SK-N-SH (cell line): ENCODE measurements at regions not wholly inside any gene's neighbourhood (a gene's known extent, or its start where the extent isn't known, plus 50 kb on each side); places are given as distances from the start of the nearest gene placed in this dataset.

Source experiments
- CTCF ChIA-PET: fragments of 300-600, 350-600 bp; formaldehyde crosslinking; extraction: SDS; loops from one replicate; lab custom pipeline; 2021; lab: Yijun Ruan, JAX
- POLR2A ChIA-PET: fragments of 350-600 bp; sonication (Branson Sonifier 250); formaldehyde crosslinking; extraction: SDS; loops from one replicate; lab custom pipeline; 2020; ENCODE audit warnings: antibody characterized with exemption, inconsistent platforms; lab: Yijun Ruan, JAX
- DNase-seq: peaks from one replicate; pipeline ENCODE4 v3.0.0; 2012
- H2AFZ ChIP-seq: fragments of 200-600 bp; sonication (generic); 2 replicates; pipeline ENCODE4 v1.8.1; 2016; ENCODE audit warnings: antibody characterized with exemption, mild to moderate bottlenecking, low read depth
- H3F3A ChIP-seq: fragments of 200-600 bp; sonication (generic); replicated peaks from 2 replicates; pipeline ENCODE3; 2016; ENCODE audit warnings: antibody characterized with exemption, mild to moderate bottlenecking; ENCODE audit not compliant: insufficient read depth
- H3K27ac ChIP-seq, 2 experiments: fragments of 200-500 bp in 1 of 2; fragments of 200-600 bp in 1 of 2; sonication (Bioruptor generic) in 1 of 2; sonication (generic), shearing (Covaris generic) in 1 of 2; 2 replicates each; pipeline versions ENCODE4 v1.5.1 to v1.6.1; 2014 to 2016; ENCODE audit warnings: low read depth in 2 of 2, inconsistent platforms in 1 of 2, low read length in 1 of 2, mild to moderate bottlenecking in 1 of 2, mixed read lengths in 1 of 2
- H3K27me3 ChIP-seq: fragments of 200-600 bp; sonication (generic), shearing (Covaris generic); 2 replicates; pipeline ENCODE4 v1.6.1; 2016; ENCODE audit warnings: mixed run types; ENCODE audit not compliant: insufficient read depth
- H3K36me3 ChIP-seq, 2 experiments: fragments of 200-500 bp in 1 of 2; fragments of 200-600 bp in 1 of 2; sonication (Bioruptor generic) in 1 of 2; sonication (generic) in 1 of 2; replicated peaks in 1 of 2; 2 replicates each; pipeline versions ENCODE3 to v1.5.1; 2014 to 2016; ENCODE audit warnings: low read length in 1 of 2, mild to moderate bottlenecking in 1 of 2; ENCODE audit not compliant: insufficient read depth in 2 of 2, control insufficient read depth in 1 of 2
- H3K4me1 ChIP-seq, 2 experiments: fragments of 200-500 bp in 1 of 2; fragments of 200-600 bp in 1 of 2; sonication (Bioruptor generic) in 1 of 2; sonication (generic), shearing (Covaris generic) in 1 of 2; 2 replicates each; pipeline versions ENCODE4 v1.5.1 to v1.6.1; 2014 to 2016; ENCODE audit warnings: low read depth in 1 of 2, low read length in 1 of 2, mixed run types in 1 of 2; ENCODE audit not compliant: insufficient read depth in 2 of 2, control insufficient read depth in 1 of 2
- H3K4me2 ChIP-seq: fragments of 200-600 bp; sonication (generic), shearing (Covaris generic); 2 replicates; pipeline ENCODE4 v1.6.1; 2017; ENCODE audit warnings: mixed run types
- H3K4me3 ChIP-seq, 2 experiments: fragments of 200-500 bp in 1 of 2; fragments of 200-600 bp in 1 of 2; sonication (Bioruptor generic) in 1 of 2; sonication (generic), shearing (Covaris generic) in 1 of 2; 2 replicates each; pipeline versions ENCODE4 v1.5.1 to v1.8.1; 2014 to 2016; ENCODE audit warnings: low read depth in 2 of 2, inconsistent platforms in 1 of 2, low read length in 1 of 2, mild to moderate bottlenecking in 1 of 2, mixed read lengths in 1 of 2, moderate library complexity in 1 of 2
- H3K79me2 ChIP-seq: fragments of 200-600 bp; sonication (generic); 2 replicates; pipeline ENCODE4 v1.8.1; 2017; ENCODE audit warnings: mild to moderate bottlenecking; ENCODE audit not compliant: insufficient read depth
- H3K9ac ChIP-seq: fragments of 200-600 bp; sonication (generic); 2 replicates; pipeline ENCODE4 v1.6.1; 2017; ENCODE audit warnings: mixed run types
- H3K9me2 ChIP-seq: fragments of 200-600 bp; sonication (generic); 2 replicates; pipeline ENCODE4 v1.6.1; 2017; ENCODE audit warnings: mixed run types
- H3K9me3 ChIP-seq: fragments of 200-600 bp; sonication (generic); 2 replicates; pipeline ENCODE4 v1.6.1; 2017; ENCODE audit warnings: mixed run types, mild to moderate bottlenecking, moderate library complexity
- H4K20me1 ChIP-seq: fragments of 200-600 bp; sonication (generic); 2 replicates; pipeline ENCODE4 v1.6.1; 2017; ENCODE audit warnings: mild to moderate bottlenecking, mixed run types; ENCODE audit not compliant: insufficient read depth
- CHD2 ChIP-seq: fragments of 150-350 bp; IDR thresholded peaks from 2 replicates; pipeline ENCODE4 v1.6.1; 2018; ENCODE audit warnings: low read length; ENCODE audit not compliant: partially characterized antibody
- ELF1 ChIP-seq: IDR thresholded peaks from 2 replicates; pipeline ENCODE4 v1.4.0; 2012
- EP300 ChIP-seq, 2 experiments: IDR thresholded peaks; 2 replicates each; pipeline versions ENCODE4 v1.4.0 to v1.6.1; 2012; ENCODE audit warnings: borderline replicate concordance in 1 of 2, low read depth in 1 of 2, low read length in 1 of 2
- FOSL2 ChIP-seq: IDR thresholded peaks from 2 replicates; pipeline ENCODE4 v1.4.0; 2012; ENCODE audit warnings: low read depth, mild to moderate bottlenecking, moderate library complexity, borderline replicate concordance
- FOXJ3 ChIP-seq: sonication (generic); formaldehyde crosslinking; IDR thresholded peaks from 2 replicates; pipeline ENCODE4 v1.5.1; 2020; ENCODE audit warnings: mild to moderate bottlenecking, missing genetic modification reagents
- FOXM1 ChIP-seq: IDR thresholded peaks from 2 replicates; pipeline ENCODE4 v1.4.0; 2012; ENCODE audit warnings: low read depth, mild to moderate bottlenecking
- IRF3 ChIP-seq: fragments of 150-350 bp; IDR thresholded peaks from 2 replicates; pipeline ENCODE4 v1.6.1; 2016; ENCODE audit warnings: mild to moderate bottlenecking, low read depth, low read length
- JUND ChIP-seq: IDR thresholded peaks from 2 replicates; pipeline ENCODE4 v1.4.0; 2012
- MXI1 ChIP-seq: IDR thresholded peaks from 2 replicates; pipeline ENCODE4 v1.6.1; 2012; ENCODE audit warnings: mild to moderate bottlenecking, low read depth, low read length, improper control_type of control experiment
- NFIC ChIP-seq: IDR thresholded peaks from 2 replicates; pipeline ENCODE4 v1.4.0; 2012; ENCODE audit warnings: borderline replicate concordance
- NRF1 ChIP-seq: IDR thresholded peaks from 2 replicates; pipeline ENCODE4 v1.6.1; 2012; ENCODE audit warnings: low read depth, mild to moderate bottlenecking, low read length
- POLR2AphosphoS5 ChIP-seq: IDR thresholded peaks from 2 replicates; pipeline ENCODE4 v1.6.1; 2012; ENCODE audit warnings: low read depth, low read length
- TCF12 ChIP-seq: IDR thresholded peaks from 2 replicates; pipeline ENCODE4 v1.4.0; 2012
- WGBS: methylation state at CpG from one replicate; pipeline ENCODE4 v1.1.6; 2017; ENCODE audit warnings: low lambda C conversion rate; 5-methylcytosine and 5-hydroxymethylcytosine counted together
- TF ChIP-seq, protein P1 (sequence below): fragments of 200-600 bp; sonication (generic); IDR thresholded peaks from 2 replicates; pipeline ENCODE4 v1.6.1; 2017; ENCODE audit warnings: antibody characterized with exemption, mild to moderate bottlenecking, moderate library complexity
- TF ChIP-seq, protein P2 (sequence below): IDR thresholded peaks from 2 replicates; pipeline ENCODE4 v1.4.0; 2012; ENCODE audit warnings: low read depth, borderline replicate concordance

GRCh38 chr3:194245975-194246561, 105.1 kb downstream of the CPN2 start (continued):
- TF ChIP-seq EP300 (IDR thresholded peaks at IDR 0.05; ENCODE audit: borderline replicate concordance in 1 of 2, low read depth in 1 of 2, low read length in 1 of 2) (no peak), MXI1 (no peak), CHD2 (no peak), IRF3 (no peak)
- TF ChIP-seq, protein P1, sequence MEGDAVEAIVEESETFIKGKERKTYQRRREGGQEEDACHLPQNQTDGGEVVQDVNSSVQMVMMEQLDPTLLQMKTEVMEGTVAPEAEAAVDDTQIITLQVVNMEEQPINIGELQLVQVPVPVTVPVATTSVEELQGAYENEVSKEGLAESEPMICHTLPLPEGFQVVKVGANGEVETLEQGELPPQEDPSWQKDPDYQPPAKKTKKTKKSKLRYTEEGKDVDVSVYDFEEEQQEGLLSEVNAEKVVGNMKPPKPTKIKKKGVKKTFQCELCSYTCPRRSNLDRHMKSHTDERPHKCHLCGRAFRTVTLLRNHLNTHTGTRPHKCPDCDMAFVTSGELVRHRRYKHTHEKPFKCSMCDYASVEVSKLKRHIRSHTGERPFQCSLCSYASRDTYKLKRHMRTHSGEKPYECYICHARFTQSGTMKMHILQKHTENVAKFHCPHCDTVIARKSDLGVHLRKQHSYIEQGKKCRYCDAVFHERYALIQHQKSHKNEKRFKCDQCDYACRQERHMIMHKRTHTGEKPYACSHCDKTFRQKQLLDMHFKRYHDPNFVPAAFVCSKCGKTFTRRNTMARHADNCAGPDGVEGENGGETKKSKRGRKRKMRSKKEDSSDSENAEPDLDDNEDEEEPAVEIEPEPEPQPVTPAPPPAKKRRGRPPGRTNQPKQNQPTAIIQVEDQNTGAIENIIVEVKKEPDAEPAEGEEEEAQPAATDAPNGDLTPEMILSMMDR, result no peak
- TF ChIP-seq, protein P2, sequence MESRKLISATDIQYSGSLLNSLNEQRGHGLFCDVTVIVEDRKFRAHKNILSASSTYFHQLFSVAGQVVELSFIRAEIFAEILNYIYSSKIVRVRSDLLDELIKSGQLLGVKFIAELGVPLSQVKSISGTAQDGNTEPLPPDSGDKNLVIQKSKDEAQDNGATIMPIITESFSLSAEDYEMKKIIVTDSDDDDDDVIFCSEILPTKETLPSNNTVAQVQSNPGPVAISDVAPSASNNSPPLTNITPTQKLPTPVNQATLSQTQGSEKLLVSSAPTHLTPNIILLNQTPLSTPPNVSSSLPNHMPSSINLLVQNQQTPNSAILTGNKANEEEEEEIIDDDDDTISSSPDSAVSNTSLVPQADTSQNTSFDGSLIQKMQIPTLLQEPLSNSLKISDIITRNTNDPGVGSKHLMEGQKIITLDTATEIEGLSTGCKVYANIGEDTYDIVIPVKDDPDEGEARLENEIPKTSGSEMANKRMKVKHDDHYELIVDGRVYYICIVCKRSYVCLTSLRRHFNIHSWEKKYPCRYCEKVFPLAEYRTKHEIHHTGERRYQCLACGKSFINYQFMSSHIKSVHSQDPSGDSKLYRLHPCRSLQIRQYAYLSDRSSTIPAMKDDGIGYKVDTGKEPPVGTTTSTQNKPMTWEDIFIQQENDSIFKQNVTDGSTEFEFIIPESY, result no peak

DNA sequence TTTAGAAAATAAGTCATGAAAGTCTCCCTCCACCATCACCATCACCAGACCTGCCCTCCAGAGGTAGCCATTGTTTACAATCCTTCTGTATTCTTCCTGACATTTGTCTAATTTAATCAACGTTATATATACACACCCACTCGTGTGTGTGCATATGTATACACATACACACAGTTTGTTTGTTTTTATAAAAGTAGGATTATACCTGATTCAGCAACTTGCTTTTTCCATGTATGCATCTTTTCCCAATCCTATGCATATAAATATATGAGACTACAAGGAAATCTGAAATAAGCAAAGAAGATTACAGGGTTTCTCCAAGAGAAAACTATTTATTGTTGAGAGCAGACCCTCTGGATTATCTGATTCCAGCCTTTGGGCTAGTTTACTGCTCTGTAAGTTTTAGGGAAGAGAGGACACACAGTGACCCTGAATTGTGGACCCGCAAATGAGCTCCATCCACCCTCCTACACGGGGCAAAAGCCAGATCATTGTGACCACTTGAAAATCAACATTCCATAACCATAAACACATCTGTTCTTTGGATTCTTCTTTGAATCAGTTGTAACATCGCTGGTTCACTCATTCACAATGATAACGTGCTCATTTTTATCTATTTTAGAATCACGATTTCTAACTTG, 104.3 kb downstream of the CPN2 start:
- no peaks in the 10 kb centered on the region for H4K20me1 ChIP-seq
- TF ChIP-seq TCF12, result no peak
- TF ChIP-seq, all 33 proteins: peak for 0
- Histone ChIP-seq H2AFZ (no peak overlapping the region), H3K9ac (no peak overlapping the region), H3K9me2 (no peaks in the 10 kb centered on the region), H3K9me3 (no peaks in the 10 kb centered on the region), H3K79me2 (no peaks in the 10 kb centered on the region), H3K4me2 (no peak overlapping the region), H3K27me3 (peaks cover 20% of the 10 kb centered on the region), H3K4me1 (peaks cover 0 to 45% of the 10 kb centered on the region in 2 experiments; a peak in 3 of 4 replicates), H3K36me3 (no peaks in the 10 kb centered on the region), H3F3A (no peaks in the 10 kb centered on the region), H3K27ac (no peak overlapping the region), H3K4me3 (no peak overlapping the region)
- no peak for DNase-seq
- WGBS, result 80% methylated on average over 7 of the region's 7 CpGs
- CTCF ChIA-PET, result interaction anchor here (1.3 to 2.0 kb wide), 3 partner anchors 69 to 148 kb away, joined by 3 to 4 read pairs (median 4); no protein-coding TSS in a partner anchor
- POLR2A ChIA-PET, result no interaction called here

DNA sequence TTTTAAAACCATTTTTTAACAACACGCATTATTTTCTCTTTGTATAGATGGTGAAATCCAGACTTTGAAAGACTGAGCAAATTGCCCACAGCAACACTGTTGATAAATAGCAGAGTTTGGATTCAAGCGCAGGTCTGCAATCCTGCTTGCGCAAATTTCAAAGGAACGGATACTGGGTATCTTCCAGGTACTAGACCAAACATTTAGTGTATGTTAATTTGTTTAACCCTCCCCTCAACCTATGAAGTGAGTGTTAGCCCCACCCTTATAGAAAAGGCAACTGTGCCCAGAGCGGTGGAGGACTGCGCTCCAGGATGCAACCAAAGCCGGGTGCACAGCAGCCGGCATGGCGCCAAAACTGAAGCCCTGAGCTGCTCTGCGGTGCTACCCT, 103.8 kb downstream of the CPN2 start:
- TF ChIP-seq IRF3, result no peak
- no peak for TF ChIP-seq JUND
- TF ChIP-seq FOXJ3 (CRISPR knock-in tag), result no peak
- no peak for TF ChIP-seq NFIC
- TF ChIP-seq POLR2AphosphoS5, result no peak
- TF ChIP-seq FOSL2, result no peak
- no peak for TF ChIP-seq NRF1
- no peak for TF ChIP-seq ELF1
- TF ChIP-seq FOXM1, result no peak
- no peaks in the 10 kb centered on the region for H3K9me3 ChIP-seq
- H2AFZ ChIP-seq, result no peak overlapping the region
- H3K4me2 ChIP-seq, result no peak overlapping the region
- H3K4me3 ChIP-seq, result no peak overlapping the region
- 94% methylated on average over 10 of the region's 10 CpGs for WGBS
- H3K9ac ChIP-seq, result no peak overlapping the region
- no peaks in the 10 kb centered on the region for H3F3A ChIP-seq
- ChIA-PET POLR2A (interaction anchor here (0.6 kb wide), 1 partner anchor 17 kb away, joined by 5 read pairs; no protein-coding TSS in a partner anchor), CTCF (interaction anchor here (1.3 to 2.0 kb wide), 2 partner anchors 76 to 148 kb away, joined by 3 to 4 read pairs; no protein-coding TSS in a partner anchor)
- no peaks in the 10 kb centered on the region for H3K9me2 ChIP-seq
- DNase-seq, result no peak
- peaks cover 20% of the 10 kb centered on the region for H3K27me3 ChIP-seq
- no peaks in the 10 kb centered on the region for H3K79me2 ChIP-seq
- no peaks in the 10 kb centered on the region for H3K36me3 ChIP-seq
- peaks cover 0 to 51% of the 10 kb centered on the region in 2 experiments; a peak in 3 of 4 replicates for H3K4me1 ChIP-seq
- H4K20me1 ChIP-seq, result no peaks in the 10 kb centered on the region
- no peak overlapping the region for H3K27ac ChIP-seq
